ENCODE measurements at regions not wholly inside any gene's neighbourhood (a gene's known extent, or its start where the extent isn't known, plus 50 kb on each side); places are given as distances from the start of the nearest gene placed in this dataset.

DNA sequence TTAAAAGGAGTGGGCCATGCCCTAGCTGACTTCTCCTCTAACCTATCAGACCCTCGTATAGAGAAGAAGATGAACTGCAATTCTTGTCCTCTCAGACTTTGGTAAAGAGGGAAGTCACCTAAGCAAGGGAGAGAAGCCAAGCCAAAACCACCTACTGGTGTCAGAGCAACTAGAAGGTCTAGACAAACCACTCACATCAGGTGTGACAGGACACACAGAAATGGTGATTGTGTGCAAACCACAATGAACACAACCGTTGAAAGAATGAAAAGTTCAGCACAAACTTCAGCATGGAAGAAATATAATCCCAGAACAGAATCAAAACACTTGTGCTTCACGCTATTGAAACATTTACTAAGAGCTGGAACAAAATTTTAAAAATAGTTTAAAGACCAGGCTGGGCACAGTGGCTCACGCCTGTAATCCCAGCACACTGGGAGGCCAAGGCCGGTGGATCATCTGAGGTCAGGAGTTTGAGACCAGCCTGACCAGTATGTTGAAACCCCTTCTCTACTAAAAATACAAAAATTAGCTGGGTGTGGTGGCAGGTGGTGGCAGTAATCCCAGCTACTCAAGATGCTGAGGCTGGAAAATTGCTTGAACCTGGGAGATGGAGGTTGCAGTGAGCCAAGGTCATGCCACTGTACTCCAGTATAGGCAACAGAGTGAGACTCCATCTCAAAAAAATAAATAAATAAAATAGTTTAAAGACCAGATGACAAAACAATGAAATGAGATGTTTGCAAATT is 56.2 kb upstream of the NTF3 start:
- TF ChIP-seq POLR2A (IDR thresholded peaks at IDR 0.05) (no peak), EP300 (IDR thresholded peaks at IDR 0.05) (no peak), POLR2AphosphoS5 (IDR thresholded peaks at IDR 0.05) (no peak)
- TF ChIP-seq, protein P1, sequence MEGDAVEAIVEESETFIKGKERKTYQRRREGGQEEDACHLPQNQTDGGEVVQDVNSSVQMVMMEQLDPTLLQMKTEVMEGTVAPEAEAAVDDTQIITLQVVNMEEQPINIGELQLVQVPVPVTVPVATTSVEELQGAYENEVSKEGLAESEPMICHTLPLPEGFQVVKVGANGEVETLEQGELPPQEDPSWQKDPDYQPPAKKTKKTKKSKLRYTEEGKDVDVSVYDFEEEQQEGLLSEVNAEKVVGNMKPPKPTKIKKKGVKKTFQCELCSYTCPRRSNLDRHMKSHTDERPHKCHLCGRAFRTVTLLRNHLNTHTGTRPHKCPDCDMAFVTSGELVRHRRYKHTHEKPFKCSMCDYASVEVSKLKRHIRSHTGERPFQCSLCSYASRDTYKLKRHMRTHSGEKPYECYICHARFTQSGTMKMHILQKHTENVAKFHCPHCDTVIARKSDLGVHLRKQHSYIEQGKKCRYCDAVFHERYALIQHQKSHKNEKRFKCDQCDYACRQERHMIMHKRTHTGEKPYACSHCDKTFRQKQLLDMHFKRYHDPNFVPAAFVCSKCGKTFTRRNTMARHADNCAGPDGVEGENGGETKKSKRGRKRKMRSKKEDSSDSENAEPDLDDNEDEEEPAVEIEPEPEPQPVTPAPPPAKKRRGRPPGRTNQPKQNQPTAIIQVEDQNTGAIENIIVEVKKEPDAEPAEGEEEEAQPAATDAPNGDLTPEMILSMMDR (IDR thresholded peaks at IDR 0.05), result no peak
- Histone ChIP-seq H3K4me3 (no peak overlapping the region), H3K36me3 (no peaks in the 10 kb centered on the region), H3K27me3 (no peaks in the 10 kb centered on the region), H3K27ac (no peak overlapping the region), H3K4me1 (peaks cover 0 to 17% (median 12%) of the 10 kb centered on the region in 4 donors), H3K9me3 (peaks cover 0 to 2% (median 0%) of the 10 kb centered on the region in 4 donors)
- intact Hi-C loops (cut with DNase I), result no loop called here
- 78 to 89% methylated on average over 5 of the region's 5 CpGs for WGBS, 2 donors
- DNase-seq, result no peak

DNA sequence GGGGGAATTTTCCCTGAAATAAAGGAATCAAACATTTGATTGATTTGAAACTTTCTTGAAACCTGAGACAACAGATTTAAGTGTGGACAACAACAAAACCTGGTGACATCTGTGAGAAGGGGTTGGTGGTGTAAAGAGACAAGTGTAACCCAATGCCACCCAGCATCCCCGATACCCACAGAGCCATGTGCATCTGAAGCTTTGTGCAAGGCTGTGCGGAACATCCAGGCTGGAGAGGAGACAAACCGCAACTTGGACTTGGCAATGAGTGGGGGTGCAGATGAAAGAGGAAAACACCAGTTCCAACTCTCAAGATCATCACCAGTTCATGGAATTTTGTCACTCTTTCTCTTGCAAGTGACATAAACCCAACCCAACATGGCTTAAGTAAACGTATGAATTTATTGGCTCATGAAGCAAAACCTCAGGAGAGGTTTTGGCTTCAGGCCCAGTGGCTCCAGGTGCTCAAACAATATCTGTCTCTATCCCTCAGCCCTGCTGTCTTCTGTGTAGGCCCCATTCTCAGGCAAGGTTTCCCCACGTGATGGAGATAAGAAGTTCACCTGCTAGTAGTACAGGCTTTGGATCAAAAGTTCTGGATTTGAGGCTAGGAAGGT is 55.2 kb upstream of the NTF3 start:
- 21 to 66% methylated on average over 5 of the region's 5 CpGs for WGBS, 2 donors
- intact Hi-C loops (cut with DNase I), result no loop called here
- Histone ChIP-seq H3K4me1 (peaks cover 0 to 17% (median 12%) of the 10 kb centered on the region in 4 donors), H3K27me3 (no peaks in the 10 kb centered on the region), H3K9me3 (peaks cover 0 to 2% (median 0%) of the 10 kb centered on the region in 4 donors), H3K27ac (no peak overlapping the region), H3K36me3 (no peaks in the 10 kb centered on the region), H3K4me3 (no peak overlapping the region)
- TF ChIP-seq POLR2AphosphoS5 (IDR thresholded peaks at IDR 0.05) (no peak), POLR2A (IDR thresholded peaks at IDR 0.05) (no peak), EP300 (IDR thresholded peaks at IDR 0.05) (no peak)
- TF ChIP-seq, protein P1 (IDR thresholded peaks at IDR 0.05), result no peak
- no peak for DNase-seq

- no peaks in the 10 kb centered on the region for H3K27me3 ChIP-seq
- peaks cover 0 to 17% (median 12%) of the 10 kb centered on the region in 4 donors for H3K4me1 ChIP-seq
- no peak overlapping the region for H3K4me3 ChIP-seq
- no peaks in the 10 kb centered on the region for H3K9me3 ChIP-seq
- TF ChIP-seq EP300 (IDR thresholded peaks at IDR 0.05) (peak in 1 of 4 donors; percentile 5), POLR2A (IDR thresholded peaks at IDR 0.05) (no peak), POLR2AphosphoS5 (IDR thresholded peaks at IDR 0.05) (peak; percentile 39 to 75 (median 62))
- TF ChIP-seq, protein P1 (IDR thresholded peaks at IDR 0.05), result no peak
- peak overlapping the region in 1 of 4 donors; percentile 51 for H3K27ac ChIP-seq
- DNase-seq, result peak; percentile 78
- intact Hi-C loops (cut with DNase I), result no loop called here
- 15 to 57% methylated on average over 12 of the region's 12 CpGs for WGBS, 2 donors
- H3K36me3 ChIP-seq, result no peaks in the 10 kb centered on the region
These were observed 53.8 kb upstream of the NTF3 start for GRCh38 chr12:5377997-5378592.

DNA sequence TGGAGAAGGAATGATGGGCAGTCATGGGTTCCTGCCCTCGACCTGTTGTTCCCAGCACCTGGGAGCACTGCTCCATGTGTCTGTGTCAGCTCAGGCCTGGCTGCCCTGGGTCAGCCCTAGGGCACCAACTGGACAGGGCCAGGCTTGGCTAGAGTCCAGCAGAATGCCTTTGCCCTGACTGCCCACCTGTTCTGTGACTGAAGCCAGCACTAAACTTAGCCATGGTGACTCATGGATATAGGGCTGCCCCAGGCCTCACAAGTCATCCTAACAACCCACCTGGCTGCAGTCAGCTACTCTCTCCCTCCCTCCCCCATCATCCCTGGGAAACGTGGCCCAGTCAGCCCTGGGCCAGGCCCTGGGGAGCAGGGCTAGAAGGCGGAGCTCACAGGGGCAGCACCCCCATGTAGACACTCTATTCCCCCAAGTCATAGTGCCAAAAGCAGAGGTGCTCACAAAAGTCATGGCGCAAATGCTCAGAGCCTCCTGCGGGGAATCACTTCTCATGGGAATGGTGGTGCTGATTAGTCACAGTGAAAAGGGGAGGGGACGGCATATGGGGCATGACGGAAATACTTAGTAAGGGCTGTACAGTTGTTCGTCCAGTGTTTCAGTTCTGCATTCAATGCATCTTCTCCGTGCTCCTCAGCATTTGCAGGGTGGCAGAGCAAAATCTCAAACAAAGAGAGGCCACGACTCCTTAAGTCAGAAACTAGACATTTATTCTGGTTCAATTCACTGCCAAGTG is 52.0 kb upstream of the NTF3 start:
- Histone ChIP-seq H3K36me3 (no peaks in the 10 kb centered on the region), H3K27me3 (no peaks in the 10 kb centered on the region), H3K4me3 (no peak overlapping the region), H3K9me3 (peaks cover 0 to 3% (median 0%) of the 10 kb centered on the region in 4 donors), H3K4me1 (peaks cover 0 to 17% (median 12%) of the 10 kb centered on the region in 4 donors), H3K27ac (no peak overlapping the region)
- intact Hi-C loops (cut with DNase I), result no loop called here
- 74 to 79% methylated on average over 10 of the region's 10 CpGs for WGBS, 2 donors
- TF ChIP-seq POLR2A (IDR thresholded peaks at IDR 0.05) (no peak), POLR2AphosphoS5 (IDR thresholded peaks at IDR 0.05) (no peak), EP300 (IDR thresholded peaks at IDR 0.05) (no peak)
- TF ChIP-seq, protein P1 (IDR thresholded peaks at IDR 0.05), result no peak
- no peak for DNase-seq

Measured in sigmoid colon (tissue), 6 donors.